ENCODE measurements at regions not wholly inside any gene's neighbourhood (a gene's known extent, or its start where the extent isn't known, plus 50 kb on each side); places are given as distances from the start of the nearest gene placed in this dataset.

- TF ChIP-seq CTCF (IDR thresholded peaks at IDR 0.05; ENCODE audit: low read depth, low read length, poor library complexity, severe bottlenecking) (no peak), EZH2phosphoT487 (IDR thresholded peaks at IDR 0.05; ENCODE audit: borderline replicate concordance, low read length) (no peak)
Measured at GRCh38 chr5:57653636-57654290, 171.2 kb upstream of the ACTBL2 start.

Measured in DOHH2 (cell line).